OCI-LY7 (cell line): ENCODE measurements at regions not wholly inside any gene's neighbourhood (a gene's known extent, or its start where the extent isn't known, plus 50 kb on each side); places are given as distances from the start of the nearest gene placed in this dataset.

ENCODE experiments used
- CTCF ChIP-seq: fragments of 200-600 bp; sonication (generic); conservative IDR thresholded peaks from 2 replicates; pipeline ENCODE4 v1.5.1; 2014; ENCODE audit warnings: mild to moderate bottlenecking, antibody characterized with exemption, low read length, moderate library complexity, mixed read lengths
- EZH2phosphoT487 ChIP-seq: fragments of 200-600 bp; sonication (generic); IDR thresholded peaks from 2 replicates; pipeline ENCODE4 v1.6.1; 2018; ENCODE audit warnings: low read depth, borderline replicate concordance, mild to moderate bottlenecking, mixed run types, antibody characterized with exemption, low read length, moderate library complexity, mixed read lengths

- TF ChIP-seq CTCF (no peak), EZH2phosphoT487 (no peak)
Measured at GRCh38 chr3:145116769-145117168, 1044.2 kb downstream of the PLOD2 start.
